ENCODE measurements at regions not wholly inside any gene's neighbourhood (a gene's known extent, or its start where the extent isn't known, plus 50 kb on each side); places are given as distances from the start of the nearest gene placed in this dataset.

DNA sequence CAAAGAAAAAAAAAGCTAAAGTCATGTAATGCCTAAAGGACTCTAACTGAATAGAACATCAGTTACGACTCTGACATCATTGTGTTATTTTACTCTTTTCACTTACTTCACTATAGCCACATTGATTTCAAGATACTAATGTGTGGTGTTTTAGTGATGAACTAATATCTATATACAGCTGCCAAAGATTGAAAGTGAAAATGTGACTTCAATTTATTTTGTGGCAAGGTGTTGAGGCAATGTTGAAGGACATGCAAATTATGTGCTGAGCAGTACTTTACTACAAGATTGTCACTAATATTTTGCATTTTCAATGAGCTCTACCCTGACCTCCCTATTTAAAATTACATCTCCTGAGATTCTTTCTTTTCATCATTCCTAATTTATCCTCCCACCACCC, 1911.9 kb upstream of the PCDH20 start:
- Histone ChIP-seq H3K9me3 (no peaks in the 10 kb centered on the region), H3K36me3 (no peaks in the 10 kb centered on the region), H3K27me3 (replicated peaks; ENCODE audit: insufficient read depth) (no peaks in the 10 kb centered on the region), H3K4me1 (ENCODE audit: control insufficient read depth in 1 of 2, low read depth in 2 of 2) (no peaks in the 10 kb centered on the region), H3K27ac (no peak overlapping the region), H3K4me3 (no peak overlapping the region)
- TF ChIP-seq, protein P1, sequence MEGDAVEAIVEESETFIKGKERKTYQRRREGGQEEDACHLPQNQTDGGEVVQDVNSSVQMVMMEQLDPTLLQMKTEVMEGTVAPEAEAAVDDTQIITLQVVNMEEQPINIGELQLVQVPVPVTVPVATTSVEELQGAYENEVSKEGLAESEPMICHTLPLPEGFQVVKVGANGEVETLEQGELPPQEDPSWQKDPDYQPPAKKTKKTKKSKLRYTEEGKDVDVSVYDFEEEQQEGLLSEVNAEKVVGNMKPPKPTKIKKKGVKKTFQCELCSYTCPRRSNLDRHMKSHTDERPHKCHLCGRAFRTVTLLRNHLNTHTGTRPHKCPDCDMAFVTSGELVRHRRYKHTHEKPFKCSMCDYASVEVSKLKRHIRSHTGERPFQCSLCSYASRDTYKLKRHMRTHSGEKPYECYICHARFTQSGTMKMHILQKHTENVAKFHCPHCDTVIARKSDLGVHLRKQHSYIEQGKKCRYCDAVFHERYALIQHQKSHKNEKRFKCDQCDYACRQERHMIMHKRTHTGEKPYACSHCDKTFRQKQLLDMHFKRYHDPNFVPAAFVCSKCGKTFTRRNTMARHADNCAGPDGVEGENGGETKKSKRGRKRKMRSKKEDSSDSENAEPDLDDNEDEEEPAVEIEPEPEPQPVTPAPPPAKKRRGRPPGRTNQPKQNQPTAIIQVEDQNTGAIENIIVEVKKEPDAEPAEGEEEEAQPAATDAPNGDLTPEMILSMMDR (IDR thresholded peaks at IDR 0.05), result no peak
- no peak for DNase-seq (ENCODE audit: low spot score)
- no peak for ATAC-seq (ENCODE audit: insufficient number of reproducible peaks, low FRiP score, low read depth)

DNA sequence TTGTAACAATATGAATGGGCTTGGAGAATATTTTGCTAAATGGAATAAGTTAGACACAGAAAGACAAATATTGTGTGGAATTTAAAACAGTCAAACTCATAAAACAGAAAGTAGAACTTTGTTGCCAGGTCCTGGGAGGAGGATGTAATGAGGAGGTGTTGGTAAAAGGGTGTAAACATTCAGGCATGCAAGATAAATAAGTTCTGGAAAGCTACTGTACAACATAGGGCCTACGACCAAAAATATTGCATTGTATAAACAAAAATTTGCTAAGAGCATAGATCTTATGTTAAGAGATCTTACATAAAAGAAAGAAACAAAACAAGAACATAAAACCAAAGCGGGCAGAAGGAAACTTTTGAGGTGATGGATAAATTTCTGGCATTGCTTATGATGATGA, 1907.8 kb upstream of the PCDH20 start:
- ATAC-seq (ENCODE audit: insufficient number of reproducible peaks, low FRiP score, low read depth), result no peak
- H3K27ac ChIP-seq, result no peak overlapping the region
- H3K4me1 ChIP-seq (ENCODE audit: control insufficient read depth in 1 of 2, low read depth in 2 of 2), result no peaks in the 10 kb centered on the region
- H3K4me3 ChIP-seq, result no peak overlapping the region
- TF ChIP-seq, protein P1 (IDR thresholded peaks at IDR 0.05), result no peak
- H3K27me3 ChIP-seq (replicated peaks; ENCODE audit: insufficient read depth), result no peaks in the 10 kb centered on the region
- DNase-seq (ENCODE audit: low spot score), result no peak
- H3K9me3 ChIP-seq, result no peaks in the 10 kb centered on the region
- no peaks in the 10 kb centered on the region for H3K36me3 ChIP-seq

DNA sequence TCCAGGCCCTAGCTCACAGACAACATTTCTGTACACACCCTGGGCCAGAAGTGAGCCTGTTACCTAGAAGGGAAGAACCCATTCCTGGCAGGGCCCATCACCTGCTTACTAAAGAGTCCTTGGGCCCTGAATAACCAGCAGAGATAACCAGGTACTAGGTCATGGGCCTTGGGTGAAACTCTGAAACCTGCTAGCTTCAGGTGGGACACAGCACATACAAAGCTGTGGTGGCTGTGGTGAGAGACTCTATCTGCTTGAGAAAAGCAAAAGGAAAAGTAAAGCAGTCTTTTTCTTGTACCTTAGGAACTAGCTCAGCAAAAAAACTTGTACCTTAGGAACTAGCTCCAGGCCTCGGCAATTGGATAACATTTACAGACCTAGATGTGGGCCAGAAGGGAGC, 1895.9 kb upstream of the PCDH20 start:
- Histone ChIP-seq H3K27ac (no peak overlapping the region), H3K9me3 (no peaks in the 10 kb centered on the region), H3K36me3 (no peaks in the 10 kb centered on the region), H3K27me3 (replicated peaks; ENCODE audit: insufficient read depth) (no peaks in the 10 kb centered on the region), H3K4me3 (no peak overlapping the region), H3K4me1 (ENCODE audit: control insufficient read depth in 1 of 2, low read depth in 2 of 2) (no peaks in the 10 kb centered on the region)
- DNase-seq (ENCODE audit: low spot score) (no peak), ATAC-seq (ENCODE audit: insufficient number of reproducible peaks, low FRiP score, low read depth) (no peak)
- TF ChIP-seq, protein P1 (IDR thresholded peaks at IDR 0.05), result no peak

DNA sequence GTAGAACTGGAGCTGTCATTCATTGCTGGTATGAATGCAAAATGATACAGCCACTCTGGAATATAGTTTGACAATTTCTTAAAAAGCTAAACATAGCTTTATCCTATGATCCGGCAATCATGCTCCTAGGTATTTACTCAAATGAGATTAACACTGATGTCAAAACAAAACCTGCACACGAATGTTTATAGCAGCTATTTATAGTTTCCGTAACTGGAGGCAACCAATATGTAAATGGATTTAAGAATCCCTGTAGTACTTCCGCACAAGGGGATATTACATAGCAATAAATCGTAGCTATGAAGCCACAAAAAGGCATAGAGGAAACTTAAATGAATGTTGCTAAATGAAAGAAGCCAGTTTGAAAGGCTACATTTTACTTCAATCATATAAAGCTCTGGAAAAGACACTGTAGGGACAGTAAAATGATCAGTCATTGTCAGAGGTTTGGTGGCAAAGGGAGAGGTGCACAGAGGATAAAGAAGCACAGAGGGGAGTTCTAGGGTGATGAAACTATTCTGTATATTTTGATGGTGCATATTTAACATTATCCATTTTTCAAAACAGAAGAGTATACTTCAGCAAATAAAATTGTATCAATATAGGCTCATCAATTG, 1893.0 kb upstream of the PCDH20 start:
- TF ChIP-seq, protein P1 (IDR thresholded peaks at IDR 0.05), result no peak
- Histone ChIP-seq H3K27me3 (replicated peaks; ENCODE audit: insufficient read depth) (no peaks in the 10 kb centered on the region), H3K9me3 (no peaks in the 10 kb centered on the region), H3K27ac (no peak overlapping the region), H3K36me3 (no peaks in the 10 kb centered on the region), H3K4me3 (no peak overlapping the region), H3K4me1 (ENCODE audit: control insufficient read depth in 1 of 2, low read depth in 2 of 2) (no peaks in the 10 kb centered on the region)
- DNase-seq (ENCODE audit: low spot score) (no peak), ATAC-seq (ENCODE audit: insufficient number of reproducible peaks, low FRiP score, low read depth) (no peak)

DNA sequence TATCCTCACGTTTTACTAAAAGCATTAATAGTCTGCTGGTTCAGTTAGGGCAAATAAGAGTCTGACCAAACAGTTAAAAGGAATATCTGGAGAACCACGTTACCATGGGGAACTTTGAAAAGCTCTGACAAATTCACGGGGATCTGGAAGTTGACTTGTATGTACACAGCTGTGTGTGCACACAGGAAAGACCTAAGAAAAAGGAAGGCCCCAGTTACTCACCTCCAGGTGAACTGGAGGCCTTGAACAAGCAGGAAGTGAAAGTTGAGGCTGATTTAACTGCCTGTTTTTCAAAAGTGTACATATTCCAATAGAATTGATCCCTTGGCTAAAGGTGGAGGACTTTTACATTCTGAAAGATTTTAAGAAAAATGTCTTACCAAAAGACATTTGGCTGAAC, 1891.6 kb upstream of the PCDH20 start:
- H3K4me1 ChIP-seq (ENCODE audit: control insufficient read depth in 1 of 2, low read depth in 2 of 2), result no peaks in the 10 kb centered on the region
- no peak overlapping the region for H3K4me3 ChIP-seq
- no peak overlapping the region for H3K27ac ChIP-seq
- no peak for DNase-seq (ENCODE audit: low spot score)
- TF ChIP-seq, protein P1 (IDR thresholded peaks at IDR 0.05), result no peak
- no peaks in the 10 kb centered on the region for H3K36me3 ChIP-seq
- no peak for ATAC-seq (ENCODE audit: insufficient number of reproducible peaks, low FRiP score, low read depth)
- no peaks in the 10 kb centered on the region for H3K27me3 ChIP-seq (replicated peaks; ENCODE audit: insufficient read depth)
- no peaks in the 10 kb centered on the region for H3K9me3 ChIP-seq
